ENCODE measurements at regions not wholly inside any gene's neighbourhood (a gene's known extent, or its start where the extent isn't known, plus 50 kb on each side); places are given as distances from the start of the nearest gene placed in this dataset.

DNA sequence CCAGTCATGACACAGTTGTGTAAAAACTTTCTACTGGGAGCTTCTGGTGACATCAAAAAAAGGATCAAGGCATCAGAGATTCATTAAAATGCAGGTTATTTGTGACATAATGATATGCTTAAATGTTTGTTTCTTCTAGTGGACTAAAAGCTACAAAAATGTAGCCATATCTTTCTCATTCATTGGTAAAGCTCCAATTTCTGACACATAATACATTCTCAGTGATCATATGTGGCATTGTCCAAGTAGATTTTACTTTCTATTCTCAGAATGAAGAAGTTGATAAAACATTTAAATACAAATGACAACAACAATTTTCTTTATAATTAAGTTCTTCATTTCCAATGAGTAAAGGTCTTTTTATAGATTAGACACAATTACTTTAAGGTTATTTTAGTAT, 71.0 kb upstream of the ARHGEF26 start:
- no peak overlapping the region for H3K4me2 ChIP-seq (ENCODE audit: extremely low read depth, insufficient read depth, low read length)
- H3K27ac ChIP-seq (ENCODE audit: insufficient read depth, low read length) = no peak overlapping the region
- H3K9ac ChIP-seq (ENCODE audit: insufficient read depth, low read length) = no peak overlapping the region
- TF ChIP-seq, protein P1, sequence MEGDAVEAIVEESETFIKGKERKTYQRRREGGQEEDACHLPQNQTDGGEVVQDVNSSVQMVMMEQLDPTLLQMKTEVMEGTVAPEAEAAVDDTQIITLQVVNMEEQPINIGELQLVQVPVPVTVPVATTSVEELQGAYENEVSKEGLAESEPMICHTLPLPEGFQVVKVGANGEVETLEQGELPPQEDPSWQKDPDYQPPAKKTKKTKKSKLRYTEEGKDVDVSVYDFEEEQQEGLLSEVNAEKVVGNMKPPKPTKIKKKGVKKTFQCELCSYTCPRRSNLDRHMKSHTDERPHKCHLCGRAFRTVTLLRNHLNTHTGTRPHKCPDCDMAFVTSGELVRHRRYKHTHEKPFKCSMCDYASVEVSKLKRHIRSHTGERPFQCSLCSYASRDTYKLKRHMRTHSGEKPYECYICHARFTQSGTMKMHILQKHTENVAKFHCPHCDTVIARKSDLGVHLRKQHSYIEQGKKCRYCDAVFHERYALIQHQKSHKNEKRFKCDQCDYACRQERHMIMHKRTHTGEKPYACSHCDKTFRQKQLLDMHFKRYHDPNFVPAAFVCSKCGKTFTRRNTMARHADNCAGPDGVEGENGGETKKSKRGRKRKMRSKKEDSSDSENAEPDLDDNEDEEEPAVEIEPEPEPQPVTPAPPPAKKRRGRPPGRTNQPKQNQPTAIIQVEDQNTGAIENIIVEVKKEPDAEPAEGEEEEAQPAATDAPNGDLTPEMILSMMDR (conservative IDR thresholded peaks at IDR 0.05 in 1 of 2, IDR thresholded peaks at IDR 0.05 in 1 of 2; ENCODE audit: low read depth in 1 of 2, low read length in 2 of 2) = no peak
- TF ChIP-seq EZH2 (IDR thresholded peaks at IDR 0.05; ENCODE audit: low read length, missing control alignments) = no peak
- no peaks in the 10 kb centered on the region for H3K9me3 ChIP-seq (ENCODE audit: control insufficient read depth, insufficient read depth, low read depth, low read length)
- no peak overlapping the region for H2AFZ ChIP-seq (ENCODE audit: low read length)
- H3K79me2 ChIP-seq (ENCODE audit: control insufficient read depth, insufficient read depth, low read length) = no peaks in the 10 kb centered on the region
- H3K4me3 ChIP-seq (replicated peaks in 1 of 4; ENCODE audit: control extremely low read depth in 1 of 4, insufficient read depth in 1 of 4, low read depth in 3 of 4, low read length in 4 of 4) = no peak overlapping the region
- DNase-seq (ENCODE audit: low read depth in 2 of 2) = no peak
- no peaks in the 10 kb centered on the region for H3K27me3 ChIP-seq (ENCODE audit: control insufficient read depth, insufficient read depth, low read length)
- H3K36me3 ChIP-seq (ENCODE audit: control insufficient read depth, insufficient read depth, low read length) = no peaks in the 10 kb centered on the region
- no peaks in the 10 kb centered on the region for H3K4me1 ChIP-seq (ENCODE audit: control insufficient read depth, extremely low read depth, insufficient read depth, low read length)
- no peaks in the 10 kb centered on the region for H4K20me1 ChIP-seq (ENCODE audit: control insufficient read depth, extremely low read depth, insufficient read depth, low read length)

DNA sequence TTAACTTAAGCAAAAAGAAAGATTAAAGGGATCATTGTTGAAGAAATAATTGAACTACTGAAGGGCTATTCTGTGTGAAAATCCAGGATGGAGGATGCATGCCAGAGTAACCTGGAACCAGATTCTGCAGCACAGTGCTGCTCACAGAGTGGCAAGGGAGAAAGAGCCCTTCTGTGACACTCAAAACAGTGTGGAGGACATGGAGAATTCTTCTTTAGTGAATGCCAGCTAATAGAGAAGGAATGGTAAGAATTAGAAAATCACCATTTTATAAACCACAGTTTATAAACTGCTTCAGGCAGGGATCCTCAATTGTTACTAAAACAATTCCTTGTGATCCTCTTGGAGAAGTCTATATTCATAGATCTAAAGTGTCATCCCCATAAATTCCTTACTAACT, 70.4 kb upstream of the ARHGEF26 start:
- Histone ChIP-seq H3K9me3 (ENCODE audit: control insufficient read depth, insufficient read depth, low read depth, low read length) (no peaks in the 10 kb centered on the region), H2AFZ (ENCODE audit: low read length) (no peak overlapping the region), H3K4me3 (replicated peaks in 1 of 4; ENCODE audit: control extremely low read depth in 1 of 4, insufficient read depth in 1 of 4, low read depth in 3 of 4, low read length in 4 of 4) (no peak overlapping the region), H4K20me1 (ENCODE audit: control insufficient read depth, extremely low read depth, insufficient read depth, low read length) (no peaks in the 10 kb centered on the region), H3K4me2 (ENCODE audit: extremely low read depth, insufficient read depth, low read length) (no peak overlapping the region), H3K9ac (ENCODE audit: insufficient read depth, low read length) (no peak overlapping the region), H3K36me3 (ENCODE audit: control insufficient read depth, insufficient read depth, low read length) (no peaks in the 10 kb centered on the region), H3K27me3 (ENCODE audit: control insufficient read depth, insufficient read depth, low read length) (no peaks in the 10 kb centered on the region), H3K4me1 (ENCODE audit: control insufficient read depth, extremely low read depth, insufficient read depth, low read length) (no peaks in the 10 kb centered on the region), H3K79me2 (ENCODE audit: control insufficient read depth, insufficient read depth, low read length) (no peaks in the 10 kb centered on the region), H3K27ac (ENCODE audit: insufficient read depth, low read length) (no peak overlapping the region)
- DNase-seq (ENCODE audit: low read depth in 2 of 2) = peak in 1 of 2 donors; percentile 37
- TF ChIP-seq EZH2 (IDR thresholded peaks at IDR 0.05; ENCODE audit: low read length, missing control alignments) = no peak
- TF ChIP-seq, protein P1 (conservative IDR thresholded peaks at IDR 0.05 in 1 of 2, IDR thresholded peaks at IDR 0.05 in 1 of 2; ENCODE audit: low read depth in 1 of 2, low read length in 2 of 2) = no peak

DNA sequence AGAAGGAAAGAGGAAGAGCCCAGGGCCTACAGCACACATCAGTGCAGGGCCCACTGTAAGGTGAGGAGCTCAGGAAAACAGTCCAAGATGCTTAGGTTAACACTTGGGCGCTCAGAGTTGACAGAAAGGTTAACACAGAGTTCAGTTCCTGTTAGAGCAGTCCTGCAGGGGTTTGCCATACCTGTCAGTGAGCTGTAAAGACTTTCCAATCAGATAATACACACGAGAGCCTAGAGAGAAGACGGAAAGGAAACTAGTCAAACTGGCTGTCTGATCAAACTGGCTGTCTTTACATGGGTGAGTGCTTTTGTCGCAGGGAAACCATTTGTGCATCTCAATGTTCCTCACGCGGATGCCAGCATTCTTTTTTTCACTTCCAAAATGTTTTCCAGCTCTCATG, 61.4 kb upstream of the ARHGEF26 start:
- Histone ChIP-seq H3K9ac (ENCODE audit: insufficient read depth, low read length) (no peak overlapping the region), H3K27me3 (ENCODE audit: control insufficient read depth, insufficient read depth, low read length) (no peaks in the 10 kb centered on the region), H3K4me2 (ENCODE audit: extremely low read depth, insufficient read depth, low read length) (no peak overlapping the region), H4K20me1 (ENCODE audit: control insufficient read depth, extremely low read depth, insufficient read depth, low read length) (no peaks in the 10 kb centered on the region), H3K79me2 (ENCODE audit: control insufficient read depth, insufficient read depth, low read length) (no peaks in the 10 kb centered on the region), H3K4me1 (ENCODE audit: control insufficient read depth, extremely low read depth, insufficient read depth, low read length) (no peaks in the 10 kb centered on the region), H3K9me3 (ENCODE audit: control insufficient read depth, insufficient read depth, low read depth, low read length) (no peaks in the 10 kb centered on the region), H3K4me3 (replicated peaks in 1 of 4; ENCODE audit: control extremely low read depth in 1 of 4, insufficient read depth in 1 of 4, low read depth in 3 of 4, low read length in 4 of 4) (no peak overlapping the region), H2AFZ (ENCODE audit: low read length) (no peak overlapping the region), H3K27ac (ENCODE audit: insufficient read depth, low read length) (no peak overlapping the region), H3K36me3 (ENCODE audit: control insufficient read depth, insufficient read depth, low read length) (no peaks in the 10 kb centered on the region)
- DNase-seq (ENCODE audit: low read depth in 2 of 2) = no peak
- TF ChIP-seq, protein P1 (conservative IDR thresholded peaks at IDR 0.05 in 1 of 2, IDR thresholded peaks at IDR 0.05 in 1 of 2; ENCODE audit: low read depth in 1 of 2, low read length in 2 of 2) = no peak
- TF ChIP-seq EZH2 (IDR thresholded peaks at IDR 0.05; ENCODE audit: low read length, missing control alignments) = no peak

Data from fibroblast of lung (primary cell).